NOMO-1 (cell line): ENCODE measurements at regions not wholly inside any gene's neighbourhood (a gene's known extent, or its start where the extent isn't known, plus 50 kb on each side); places are given as distances from the start of the nearest gene placed in this dataset.
"Not testable (repeated sequence)": the region's sequence is repeated elsewhere in the genome, so short reads cannot be mapped to it uniquely, and the experiment has no call there.

Experiments used
- DNase-seq, 2 experiments: peaks; one replicate each; lab custom pipeline; 2025; ENCODE audit not compliant: unreplicated experiment in 2 of 2; lab: John Stamatoyannopoulos, UW

DNA sequence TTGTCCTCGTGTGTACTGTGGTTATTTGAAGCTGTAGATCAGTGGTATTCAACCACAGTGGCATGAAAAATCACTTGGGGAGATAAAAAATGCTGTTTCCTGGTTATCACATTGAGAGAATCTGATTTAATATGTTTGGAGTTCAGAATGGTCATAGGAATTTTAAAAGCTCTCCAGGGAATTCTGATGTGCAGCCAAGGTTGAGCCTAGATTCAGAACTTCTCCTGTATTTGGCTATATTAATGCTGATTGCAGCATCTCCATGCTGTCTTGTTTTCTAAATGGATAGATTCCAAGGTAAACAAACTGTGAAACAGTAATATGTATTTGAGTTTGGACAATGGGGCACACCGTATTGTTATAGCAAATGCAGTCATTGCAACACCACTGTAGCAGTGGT lies 982.2 kb upstream of the FBXO33 start:
- no peak for DNase-seq

DNA sequence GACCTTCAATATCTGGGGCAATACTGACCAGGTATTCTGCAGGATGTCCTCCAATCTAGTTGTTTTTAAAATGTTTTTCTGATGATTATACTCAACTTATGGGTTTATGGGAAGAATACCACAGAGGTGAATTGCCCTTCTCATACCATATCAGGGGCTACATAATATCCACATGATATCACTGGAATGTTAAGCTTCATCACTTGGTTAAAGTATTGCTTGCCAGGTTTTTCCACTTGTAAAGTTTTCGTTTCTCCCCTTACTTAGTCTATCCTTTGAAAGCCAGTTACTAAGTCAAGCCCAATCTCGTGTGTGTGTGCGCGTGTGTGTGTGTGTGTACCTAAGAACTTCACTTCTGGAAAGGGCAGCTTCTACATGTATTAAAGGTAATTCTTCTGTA lies 980.9 kb upstream of the FBXO33 start:
- no peak for DNase-seq

- no peak for DNase-seq
Observed at GRCh38 chr14:40410708-40411107, 978.5 kb upstream of the FBXO33 start.

GRCh38 chr14:40402957-40403356 lies 970.7 kb upstream of the FBXO33 start:
- no peak for DNase-seq

DNA sequence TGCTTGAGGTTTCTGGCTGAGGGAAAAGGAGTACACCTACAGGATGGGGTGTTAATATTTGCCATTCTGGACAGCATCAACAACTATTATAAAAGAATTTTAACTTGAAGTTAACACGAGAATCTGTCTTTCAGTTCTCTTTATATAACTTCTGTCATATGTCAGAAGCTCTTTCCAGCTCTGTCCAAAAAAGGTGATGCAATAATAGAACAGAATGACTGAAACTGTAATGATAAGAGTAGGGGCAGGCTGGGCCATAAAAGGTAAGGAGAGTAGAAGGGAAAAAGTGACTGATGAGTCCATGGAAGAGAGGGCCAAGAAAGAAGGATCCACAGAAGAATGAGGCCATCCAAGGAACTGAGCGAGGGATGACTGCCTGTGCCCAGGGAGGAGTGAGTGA lies 966.7 kb upstream of the FBXO33 start:
- no peak for DNase-seq

DNA sequence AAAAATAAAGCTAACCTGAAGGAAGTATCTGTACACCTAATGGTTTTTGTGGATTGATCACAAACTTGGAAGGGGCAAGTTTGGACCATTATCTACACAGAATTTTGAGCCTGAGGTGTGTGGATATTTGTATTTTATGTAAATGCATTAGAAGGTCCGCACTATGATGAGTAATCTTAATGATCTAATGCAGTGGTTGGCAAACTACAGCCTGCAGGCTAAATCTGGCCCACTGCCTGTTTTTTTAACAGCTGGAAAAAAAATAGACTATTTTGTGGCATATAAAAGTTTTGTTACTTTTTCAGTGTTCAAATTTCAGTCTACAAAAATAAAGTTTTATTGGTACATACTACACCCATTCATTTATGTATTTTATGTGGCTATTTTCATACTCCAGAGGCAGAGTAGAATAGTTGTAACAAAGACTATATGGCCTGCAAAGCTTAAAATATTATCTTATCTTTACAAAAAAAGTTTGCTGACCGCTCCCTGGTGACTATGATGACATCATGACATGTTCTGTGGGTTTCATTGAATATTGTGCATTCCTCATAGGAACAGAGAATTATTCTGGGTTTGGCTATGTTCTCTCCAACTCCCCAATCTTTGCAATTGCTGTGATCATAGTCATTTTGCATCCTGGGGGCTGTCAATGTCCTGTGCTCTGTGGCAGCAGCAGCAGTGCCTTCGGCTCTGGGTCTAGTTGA lies 962.6 kb upstream of the FBXO33 start:
- DNase-seq, result no peak

DNA sequence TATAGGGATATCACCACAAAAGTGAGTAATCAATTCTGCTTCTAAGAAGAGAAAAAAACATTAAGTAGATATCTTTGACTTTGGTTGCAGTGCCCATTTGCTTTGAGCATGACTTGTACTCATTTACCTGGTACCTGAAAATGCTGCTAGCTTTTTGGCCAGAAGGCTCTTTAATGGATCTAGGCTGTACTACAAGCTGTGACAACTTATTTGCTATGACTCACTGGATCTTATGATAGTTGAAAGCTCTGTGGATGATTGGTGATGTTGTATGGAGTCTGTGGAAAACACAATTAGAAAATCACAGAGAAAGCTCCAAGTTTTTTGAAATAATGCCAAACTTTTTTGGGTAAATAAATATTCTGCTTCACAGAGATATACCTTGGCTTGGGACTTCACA lies 960.9 kb upstream of the FBXO33 start:
- no peak for DNase-seq

- no peak for DNase-seq
Observed at GRCh38 chr14:40386433-40386832, 954.2 kb upstream of the FBXO33 start.

- no peak for DNase-seq
Observed at GRCh38 chr14:40374221-40374620, 942.0 kb upstream of the FBXO33 start.

- DNase-seq, result no peak
Observed at GRCh38 chr14:40371011-40371410, 938.8 kb upstream of the FBXO33 start.

DNA sequence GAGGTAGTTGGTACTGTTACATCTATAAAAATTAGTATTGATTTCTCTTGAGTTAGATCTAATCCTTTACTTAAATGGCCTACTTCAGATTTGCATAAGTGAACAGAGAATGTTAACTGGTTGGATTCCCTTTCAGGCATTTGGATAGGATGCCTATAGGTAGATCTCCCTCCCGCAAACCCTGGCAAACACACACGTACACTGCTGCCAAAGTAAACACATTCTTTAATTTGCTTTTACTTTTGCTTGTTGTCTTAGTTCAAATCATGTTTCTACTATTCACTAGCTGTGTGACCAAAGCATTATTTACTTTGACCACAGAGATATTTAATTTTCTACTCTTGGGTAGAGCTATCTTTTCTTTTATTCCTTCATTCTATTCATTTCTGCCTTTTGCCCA lies 936.1 kb upstream of the FBXO33 start:
- DNase-seq, result no peak

DNA sequence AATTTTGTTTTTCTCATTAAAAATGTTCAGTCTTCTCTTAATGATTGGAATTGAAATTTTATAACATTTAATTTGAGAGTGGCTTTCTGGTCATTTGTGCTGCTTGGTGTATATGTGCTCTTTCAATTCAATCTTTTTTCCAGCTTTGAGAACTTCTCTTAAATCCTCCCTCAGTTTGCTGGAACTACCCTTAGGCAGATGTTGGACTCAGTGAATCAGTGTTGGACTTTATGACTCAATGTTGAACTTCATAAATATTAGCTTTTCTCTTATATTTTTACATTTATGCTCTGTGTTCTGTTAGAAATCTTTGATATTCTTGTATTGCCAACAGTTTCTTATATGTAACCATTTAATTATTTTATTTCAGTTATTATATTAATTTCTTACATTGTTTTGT lies 935.5 kb upstream of the FBXO33 start:
- no peak for DNase-seq

DNA sequence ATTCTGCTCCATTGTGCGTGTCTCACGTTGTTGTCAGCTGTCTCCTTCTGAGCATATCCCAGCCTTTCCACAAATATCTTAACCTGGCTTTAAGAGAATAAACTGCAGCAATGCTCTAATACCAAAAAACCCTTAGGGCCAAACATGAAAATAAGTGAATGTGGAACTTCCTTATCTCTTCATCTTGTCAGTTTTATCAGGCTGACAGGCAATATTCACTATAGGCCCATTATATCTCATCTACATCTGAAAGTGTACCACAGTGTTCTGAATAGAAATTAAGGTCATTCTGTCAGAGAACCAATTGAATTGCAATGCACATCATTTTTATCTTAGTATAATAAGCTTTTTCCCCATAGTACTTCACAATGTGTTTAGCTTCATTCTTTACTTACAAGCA lies 933.1 kb upstream of the FBXO33 start:
- DNase-seq, result no peak

DNA sequence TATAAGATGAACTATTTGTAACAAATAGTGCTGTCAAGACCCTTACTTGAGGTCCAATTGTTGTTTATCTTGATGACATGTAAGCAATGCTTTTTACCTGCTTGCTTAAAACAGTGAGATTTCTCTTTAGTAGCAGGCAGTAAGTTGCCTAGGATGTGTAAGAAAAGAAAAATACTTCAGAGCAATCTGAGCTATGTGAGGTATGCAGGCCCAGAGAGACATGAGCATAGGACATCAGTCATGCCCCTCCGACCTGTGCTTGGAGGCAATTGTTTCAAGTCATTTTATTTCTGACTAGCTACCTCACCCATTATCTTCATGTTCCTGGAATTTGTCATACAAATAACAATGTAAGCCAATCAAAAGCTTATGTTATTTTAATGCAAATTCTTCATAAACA lies 930.6 kb upstream of the FBXO33 start:
- DNase-seq, result no peak

GRCh38 chr14:40354754-40355153 lies 922.5 kb upstream of the FBXO33 start:
- no peak for DNase-seq

- not testable (repeated sequence) for DNase-seq
Observed at GRCh38 chr14:40348104-40348503, 915.9 kb upstream of the FBXO33 start.

- no peak for DNase-seq
Observed at GRCh38 chr14:40347675-40348074, 915.4 kb upstream of the FBXO33 start.

DNA sequence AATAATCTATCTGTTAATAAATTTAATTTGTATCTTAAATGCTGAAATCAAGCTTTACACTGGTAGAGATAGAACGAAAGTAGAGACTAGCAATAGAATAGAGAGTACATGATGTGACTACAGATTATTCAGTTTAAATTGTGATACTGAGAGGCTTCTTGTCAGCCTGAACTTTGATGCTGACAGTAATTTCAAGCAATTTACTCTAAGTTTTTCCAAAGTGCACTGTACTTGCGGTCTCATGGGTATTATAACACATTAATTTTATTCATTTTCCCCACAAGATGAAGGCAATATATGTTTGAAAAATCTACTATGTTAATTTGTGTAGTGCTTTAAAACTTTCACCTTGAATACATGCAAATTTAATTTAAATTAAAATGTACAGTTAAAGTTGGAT lies 914.0 kb upstream of the FBXO33 start:
- no peak for DNase-seq

GRCh38 chr14:40345334-40345733 lies 913.1 kb upstream of the FBXO33 start:
- no peak for DNase-seq

DNA sequence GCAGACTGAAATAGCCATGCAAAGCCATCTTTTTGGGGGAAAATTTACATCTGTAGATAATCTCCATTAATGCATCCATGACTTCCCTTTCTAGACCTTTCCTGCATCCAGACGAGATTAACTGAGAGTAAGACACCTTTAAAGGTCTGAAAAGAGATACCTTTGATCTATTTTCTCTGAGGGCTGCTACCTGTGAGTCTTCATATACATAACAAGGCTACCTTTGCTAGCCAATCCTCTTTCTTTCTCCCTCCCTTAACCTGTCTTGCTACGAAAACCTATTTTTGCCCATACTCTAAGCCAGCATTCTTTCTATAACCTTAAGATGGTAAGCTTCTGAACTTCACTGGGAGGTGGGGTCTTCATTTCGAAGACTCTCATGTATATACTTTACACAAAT lies 908.5 kb upstream of the FBXO33 start:
- DNase-seq, result no peak

GRCh38 chr14:40336846-40337245 lies 904.6 kb upstream of the FBXO33 start:
- no peak for DNase-seq

DNA sequence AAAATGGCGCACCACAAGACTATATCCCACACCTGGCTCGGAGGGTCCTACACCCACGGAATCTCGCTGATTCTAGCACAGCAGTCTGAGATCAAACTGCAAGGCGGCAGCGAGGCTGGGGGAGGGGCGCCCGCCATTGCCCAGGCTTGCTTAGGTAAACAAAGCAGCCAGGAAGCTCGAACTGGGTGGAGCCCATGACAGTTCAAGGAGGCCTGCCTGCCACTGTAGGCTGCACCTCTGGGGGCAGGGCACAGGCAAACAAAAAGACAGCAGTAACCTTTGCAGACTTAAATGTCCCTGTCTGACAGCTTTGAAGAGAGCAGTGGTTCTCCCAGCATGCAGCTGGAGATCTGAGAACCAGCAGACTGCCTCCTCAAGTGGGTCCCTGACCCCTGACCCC lies 894.3 kb upstream of the FBXO33 start:
- not testable (repeated sequence) for DNase-seq

- DNase-seq, result no peak
Observed at GRCh38 chr14:40318211-40318719, 886.0 kb upstream of the FBXO33 start.
